GM19467 (cell line): ENCODE measurements at regions not wholly inside any gene's neighbourhood (a gene's known extent, or its start where the extent isn't known, plus 50 kb on each side); places are given as distances from the start of the nearest gene placed in this dataset.
"Not testable (repeated sequence)": the region's sequence is repeated elsewhere in the genome, so short reads cannot be mapped to it uniquely, and the experiment has no call there.

Experiments used
- ATAC-seq: cut with Tn5 transposase; IDR thresholded peaks from one replicate; pipeline ENCODE4 v1.9.1; 2021; ENCODE audit warnings: mild to moderate bottlenecking, moderate library complexity; ENCODE audit not compliant: unreplicated experiment

GRCh38 chr6:97876711-97877110, 593.7 kb upstream of the MMS22L start:
- ATAC-seq = no peak

DNA sequence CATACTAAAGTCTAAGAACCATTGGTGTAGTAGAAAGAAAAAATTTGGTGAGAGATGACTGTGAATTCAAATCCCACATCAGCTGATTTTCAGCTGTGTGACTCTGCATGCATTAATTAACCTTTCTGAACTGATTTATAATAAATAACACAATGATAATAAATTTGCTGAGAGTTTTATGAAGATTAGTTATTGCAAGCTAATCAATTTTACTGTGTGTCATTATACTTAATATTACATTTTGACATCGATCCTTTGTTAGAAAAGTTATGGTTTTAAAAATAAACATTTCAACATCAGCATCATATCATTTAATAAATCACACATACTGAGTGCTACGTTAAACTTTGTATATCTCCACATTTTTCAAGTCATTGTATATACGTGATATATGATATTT, 599.7 kb upstream of the MMS22L start:
- ATAC-seq = no peak

- ATAC-seq = no peak
Observed at GRCh38 chr6:97885325-97885724, 602.3 kb upstream of the MMS22L start.

GRCh38 chr6:97885828-97886227, 602.8 kb upstream of the MMS22L start:
- ATAC-seq = no peak

DNA sequence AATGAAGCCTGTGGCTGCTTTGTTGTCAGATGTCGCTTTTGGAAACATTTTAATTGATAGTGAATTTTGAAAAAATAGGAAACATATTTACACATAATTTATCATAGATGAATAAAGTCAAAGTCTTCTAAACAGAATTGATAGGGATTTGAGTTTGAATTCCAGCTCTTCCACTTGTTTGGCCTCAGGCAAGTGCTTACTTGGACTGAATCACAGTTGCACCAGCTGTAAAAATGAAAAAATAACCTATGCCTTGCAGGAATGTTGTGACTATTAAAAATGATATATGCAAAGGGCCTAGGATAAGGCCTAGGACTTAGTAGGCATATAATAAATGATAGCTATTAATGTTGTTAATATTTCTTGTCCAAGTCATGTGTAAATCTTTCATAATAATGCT, 618.5 kb upstream of the MMS22L start:
- ATAC-seq = no peak

- no peak for ATAC-seq
Observed at GRCh38 chr6:97909380-97909779, 626.4 kb upstream of the MMS22L start.

- ATAC-seq = no peak
Observed at GRCh38 chr6:97913721-97914120, 630.7 kb upstream of the MMS22L start.

DNA sequence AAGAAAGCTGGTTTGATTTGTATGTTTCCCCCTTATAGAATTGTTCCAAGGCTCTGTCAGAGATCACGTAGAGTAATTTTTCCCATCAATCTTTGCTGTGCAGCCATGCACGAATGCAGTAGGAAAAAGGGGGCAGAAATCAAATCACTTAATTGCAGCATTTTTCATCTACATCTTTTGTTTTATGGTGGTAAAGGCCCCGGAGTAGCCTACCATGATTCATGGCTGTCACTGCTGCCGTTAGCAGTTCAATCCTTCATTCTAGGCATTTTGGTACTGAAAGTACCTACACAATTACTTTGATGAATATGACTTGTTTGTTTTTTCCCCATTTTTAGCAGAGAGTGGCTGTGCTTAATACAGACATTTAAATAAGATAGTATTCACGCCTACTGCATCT, 631.9 kb upstream of the MMS22L start:
- no peak for ATAC-seq

DNA sequence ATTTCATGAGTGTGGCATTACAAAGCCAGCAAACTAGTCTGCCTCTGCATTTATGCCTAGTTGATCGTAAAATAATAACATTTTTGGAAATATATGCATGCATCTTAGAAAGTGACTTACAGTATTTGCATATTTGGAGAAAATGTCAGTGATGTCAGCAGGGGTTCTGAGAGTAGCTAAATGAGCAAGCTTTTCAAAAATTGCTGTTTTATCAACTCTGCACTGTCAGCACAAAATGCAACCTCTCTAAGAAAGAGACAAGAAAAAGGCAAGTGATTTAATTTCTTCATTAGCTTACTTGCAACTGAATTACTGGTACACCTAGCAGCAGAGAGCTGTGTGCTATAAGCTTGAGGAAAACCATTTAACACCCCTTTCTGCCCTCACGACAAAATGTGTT, 632.5 kb upstream of the MMS22L start:
- ATAC-seq = no peak

GRCh38 chr6:97917369-97917768, 634.4 kb upstream of the MMS22L start:
- ATAC-seq = no peak

DNA sequence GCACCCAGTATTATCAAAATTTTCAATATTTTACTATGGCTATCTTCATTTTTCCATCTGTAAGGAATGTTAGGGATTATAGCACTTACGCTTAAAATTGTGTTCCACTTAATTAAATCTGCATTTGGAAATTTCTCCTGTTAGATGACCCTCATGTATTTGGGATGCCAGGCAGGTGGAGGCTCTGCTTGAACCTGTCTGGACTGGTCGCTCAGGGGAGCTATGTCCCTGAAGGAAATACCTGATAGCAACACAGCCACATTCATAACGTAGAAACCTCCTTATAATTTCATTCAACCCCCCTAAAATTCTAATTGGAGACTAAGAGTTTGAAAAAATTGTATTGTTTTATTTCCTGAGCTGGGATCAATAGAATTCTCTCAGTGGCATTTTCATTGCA, 636.0 kb upstream of the MMS22L start:
- ATAC-seq = no peak

- no peak for ATAC-seq
Observed at GRCh38 chr6:97919631-97920030, 636.6 kb upstream of the MMS22L start.

DNA sequence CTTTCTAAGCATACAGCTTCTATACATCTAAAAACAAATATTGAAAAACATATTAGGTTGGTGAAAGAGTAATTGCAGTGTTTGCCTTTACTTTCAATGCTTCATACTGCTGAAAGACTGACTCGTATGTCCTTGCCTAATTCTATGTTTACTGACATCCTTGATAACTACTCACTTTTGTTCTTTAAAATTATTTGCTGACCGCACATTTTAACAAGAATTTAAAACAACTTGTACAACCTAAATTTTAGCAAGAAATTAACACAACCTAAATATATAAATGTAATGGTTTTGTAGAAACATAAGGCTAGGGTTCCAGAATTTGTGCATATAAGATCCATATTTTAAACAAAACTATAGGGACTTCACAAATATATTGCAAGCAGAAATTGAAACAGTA, 640.2 kb upstream of the MMS22L start:
- no peak for ATAC-seq

DNA sequence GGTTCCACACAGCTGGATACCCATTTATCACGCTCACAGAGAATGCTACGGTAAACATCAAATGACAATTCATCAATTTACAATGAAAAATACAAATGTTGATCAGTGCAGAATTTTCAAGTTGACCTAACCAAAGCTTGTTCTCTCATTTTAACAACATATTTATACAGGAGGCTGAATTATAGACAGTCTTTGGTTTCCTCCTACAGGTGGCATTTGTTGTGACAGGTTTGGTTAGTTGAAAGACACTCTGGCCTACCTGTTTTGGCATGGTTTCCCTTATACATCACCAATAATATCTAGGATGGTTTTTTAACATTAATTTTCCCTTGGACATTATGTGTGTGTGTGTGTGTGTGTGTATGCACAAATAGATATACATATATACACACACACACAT, 642.5 kb upstream of the MMS22L start:
- no peak for ATAC-seq

- no peak for ATAC-seq
Observed at GRCh38 chr6:97939440-97940168, 656.6 kb upstream of the MMS22L start.

- ATAC-seq = no peak
Observed at GRCh38 chr6:97947841-97948240, 664.8 kb upstream of the MMS22L start.

DNA sequence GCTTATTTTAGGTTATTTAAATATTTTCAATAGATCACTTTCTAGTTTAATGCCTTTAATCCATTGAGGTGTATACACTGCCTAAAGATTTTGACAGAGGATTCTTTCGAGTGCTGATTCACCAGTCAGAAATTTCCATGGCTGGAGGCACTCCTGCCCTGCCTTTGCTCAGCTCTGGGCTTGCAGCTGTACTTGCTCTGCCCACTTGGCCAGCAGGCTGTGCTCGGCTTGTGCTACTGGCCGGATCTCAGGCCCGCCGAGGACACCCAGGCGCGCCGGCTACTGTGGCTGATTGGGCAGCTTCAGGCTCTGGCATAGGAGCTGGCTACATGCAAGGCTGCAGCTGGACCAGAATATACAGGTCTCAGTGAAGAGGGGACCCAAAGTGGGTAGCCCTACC, 675.1 kb upstream of the MMS22L start:
- no peak for ATAC-seq

DNA sequence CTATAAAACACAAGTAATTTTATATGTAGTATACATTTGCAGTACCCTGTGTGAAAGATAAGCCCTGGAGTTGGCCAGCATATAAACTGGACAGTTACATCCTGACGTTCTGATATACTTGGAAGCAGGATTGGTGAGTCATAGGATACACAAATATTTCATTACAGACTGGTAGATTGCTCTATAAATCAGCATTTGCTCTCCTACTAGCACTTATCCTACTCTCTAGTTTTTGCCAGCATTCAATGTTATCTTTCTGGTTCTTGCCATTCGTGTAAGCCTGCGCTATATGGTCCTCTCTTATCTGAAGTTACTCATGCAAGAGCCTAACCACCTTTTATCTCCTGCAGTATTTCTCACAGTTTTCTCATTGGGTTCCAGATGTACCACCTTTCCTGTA, 680.2 kb upstream of the MMS22L start:
- ATAC-seq = no peak

GRCh38 chr6:97969065-97969464, 686.0 kb upstream of the MMS22L start:
- no peak for ATAC-seq

- ATAC-seq = no peak
Observed at GRCh38 chr6:97977084-97977483, 694.1 kb upstream of the MMS22L start.

DNA sequence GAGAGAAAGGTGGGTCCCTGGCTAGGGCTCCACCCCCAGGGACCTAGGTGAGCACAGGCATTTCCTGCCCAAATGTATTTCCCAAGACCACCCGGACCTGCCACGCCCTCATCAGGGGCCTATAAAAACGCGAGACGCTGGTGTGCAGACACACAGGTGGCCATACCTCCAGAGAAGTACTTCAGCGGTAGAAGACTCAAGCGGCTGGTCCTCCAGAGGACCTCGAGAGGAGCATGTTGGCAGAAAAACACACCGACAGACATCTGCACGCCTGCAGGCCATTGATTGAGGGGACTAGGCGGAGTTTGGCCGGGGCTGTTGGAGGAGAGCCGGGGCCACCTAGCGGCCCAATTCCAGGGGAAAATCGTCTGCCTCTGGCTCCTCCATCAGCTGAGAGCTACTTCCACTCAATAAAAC, 695.8 kb upstream of the MMS22L start:
- no peak for ATAC-seq

GRCh38 chr6:97979285-97979684, 696.3 kb upstream of the MMS22L start:
- not testable (repeated sequence) for ATAC-seq

- no peak for ATAC-seq
Observed at GRCh38 chr6:97989451-97989850, 706.4 kb upstream of the MMS22L start.
